Panc1 (cell line): ENCODE measurements at regions not wholly inside any gene's neighbourhood (a gene's known extent, or its start where the extent isn't known, plus 50 kb on each side); places are given as distances from the start of the nearest gene placed in this dataset.

Source experiments
- CTCF ChIP-seq: fragments of 450-650 bp; IDR thresholded peaks from 2 replicates; pipeline ENCODE4 v1.5.1; 2017; ENCODE audit warnings: mild to moderate bottlenecking
- POLR2AphosphoS5 ChIP-seq: IDR thresholded peaks from 2 replicates; pipeline ENCODE4 v1.6.1; 2012; ENCODE audit warnings: mild to moderate bottlenecking, low read depth, low read length, moderate library complexity
- TCF7L2 ChIP-seq: IDR thresholded peaks from 2 replicates; pipeline ENCODE4 v1.6.1; 2011; ENCODE audit warnings: mild to moderate bottlenecking, low read depth, low read length, inconsistent platforms

GRCh38 chr18:73315381-73315780 is 447.6 kb upstream of the NETO1 start:
- TF ChIP-seq CTCF (no peak), TCF7L2 (no peak), POLR2AphosphoS5 (no peak)
